Activated T-helper 2 cell treated with anti-CD3 and anti-CD28 coated beads, Interferon-gamma antibody, Interleukin-2, Interleukin-4, amounts not matched to agents 10 μg/mL and 5 μg/mL and 100 μg/mL, durations not matched to agents 14 hours and 24 hours and 36 hours (primary cell): ENCODE measurements at regions not wholly inside any gene's neighbourhood (a gene's known extent, or its start where the extent isn't known, plus 50 kb on each side); places are given as distances from the start of the nearest gene placed in this dataset.

ENCODE experiments used
- DNase-seq: peaks from one replicate; pipeline ENCODE4 v3.0.0; 2021; ENCODE audit warnings: low spot score
- H3K27ac Mint-ChIP-seq: one replicate; pipeline ENCODE4 v1.8.0; 2021; ENCODE audit warnings: mixed read lengths
- H3K27me3 Mint-ChIP-seq: one replicate; pipeline ENCODE4 v1.8.0; 2021; ENCODE audit warnings: low read depth, mixed read lengths
- H3K36me3 Mint-ChIP-seq: one replicate; pipeline ENCODE4 v1.8.0; 2021; ENCODE audit warnings: low read depth, mixed read lengths
- H3K4me1 Mint-ChIP-seq: one replicate; pipeline ENCODE4 v1.8.0; 2021; ENCODE audit warnings: low read depth, mixed read lengths
- H3K4me3 Mint-ChIP-seq: one replicate; pipeline ENCODE4 v1.8.0; 2021; ENCODE audit warnings: low read depth, mild to moderate bottlenecking, moderate library complexity, mixed read lengths
- H3K9me3 Mint-ChIP-seq: one replicate; pipeline ENCODE4 v1.8.0; 2021; ENCODE audit warnings: mixed read lengths
- intact Hi-C: fragments of 100-400 bp; cut with micrococcal nuclease; formaldehyde crosslinking; loops from one replicate; pipeline ENCODE4 v1.15.1; 2023

GRCh38 chr18:22320771-22321170 lies 96.9 kb downstream of the CTAGE1 start:
- DNase-seq, result no peak
- H3K36me3 Mint-ChIP-seq, result no peaks in the 10 kb centered on the region
- H3K27me3 Mint-ChIP-seq, result no peaks in the 10 kb centered on the region
- H3K4me1 Mint-ChIP-seq, result no peaks in the 10 kb centered on the region
- intact Hi-C loops, result no loop called here
- H3K9me3 Mint-ChIP-seq, result no peaks in the 10 kb centered on the region
- H3K27ac Mint-ChIP-seq, result no peak overlapping the region
- no peak overlapping the region for H3K4me3 Mint-ChIP-seq

- Mint-ChIP-seq H3K36me3 (no peaks in the 10 kb centered on the region), H3K27ac (no peak overlapping the region), H3K27me3 (no peaks in the 10 kb centered on the region), H3K9me3 (no peaks in the 10 kb centered on the region), H3K4me3 (no peak overlapping the region), H3K4me1 (no peaks in the 10 kb centered on the region)
- intact Hi-C loops, result no loop called here
- DNase-seq, result no peak
Observed at GRCh38 chr18:22320155-22320554, 97.6 kb downstream of the CTAGE1 start.

GRCh38 chr18:22318745-22319407 lies 98.8 kb downstream of the CTAGE1 start:
- DNase-seq, result no peak
- Mint-ChIP-seq H3K27me3 (no peaks in the 10 kb centered on the region), H3K36me3 (no peaks in the 10 kb centered on the region), H3K9me3 (no peaks in the 10 kb centered on the region), H3K4me1 (no peaks in the 10 kb centered on the region), H3K4me3 (no peak overlapping the region), H3K27ac (no peak overlapping the region)
- intact Hi-C loops, result no loop called here

- Mint-ChIP-seq H3K27me3 (no peaks in the 10 kb centered on the region), H3K4me3 (no peak overlapping the region), H3K4me1 (no peaks in the 10 kb centered on the region), H3K9me3 (no peaks in the 10 kb centered on the region), H3K27ac (no peak overlapping the region), H3K36me3 (no peaks in the 10 kb centered on the region)
- no peak for DNase-seq
- intact Hi-C loops, result no loop called here
Observed at GRCh38 chr18:22314420-22314819, 103.3 kb downstream of the CTAGE1 start.

- DNase-seq, result no peak
- intact Hi-C loops, result no loop called here
- Mint-ChIP-seq H3K27ac (no peak overlapping the region), H3K4me3 (no peak overlapping the region), H3K9me3 (no peaks in the 10 kb centered on the region), H3K4me1 (no peaks in the 10 kb centered on the region), H3K27me3 (no peaks in the 10 kb centered on the region), H3K36me3 (no peaks in the 10 kb centered on the region)
Observed at GRCh38 chr18:22314001-22314400, 103.7 kb downstream of the CTAGE1 start.

GRCh38 chr18:22311301-22311700 lies 106.4 kb downstream of the CTAGE1 start:
- H3K4me1 Mint-ChIP-seq, result no peaks in the 10 kb centered on the region
- no peak overlapping the region for H3K27ac Mint-ChIP-seq
- intact Hi-C loops, result no loop called here
- no peak overlapping the region for H3K4me3 Mint-ChIP-seq
- no peaks in the 10 kb centered on the region for H3K9me3 Mint-ChIP-seq
- no peaks in the 10 kb centered on the region for H3K27me3 Mint-ChIP-seq
- H3K36me3 Mint-ChIP-seq, result no peaks in the 10 kb centered on the region
- no peak for DNase-seq

GRCh38 chr18:22309191-22309590 lies 108.5 kb downstream of the CTAGE1 start:
- no peaks in the 10 kb centered on the region for H3K27me3 Mint-ChIP-seq

GRCh38 chr18:22307528-22307927 lies 110.2 kb downstream of the CTAGE1 start:
- no peak for DNase-seq
- intact Hi-C loops, result no loop called here
- Mint-ChIP-seq H3K4me1 (no peaks in the 10 kb centered on the region), H3K36me3 (no peaks in the 10 kb centered on the region), H3K4me3 (no peak overlapping the region), H3K27ac (no peak overlapping the region), H3K9me3 (no peaks in the 10 kb centered on the region), H3K27me3 (no peaks in the 10 kb centered on the region)

More at GRCh38 chr18:22309191-22309590, 108.5 kb downstream of the CTAGE1 start:
- Mint-ChIP-seq H3K4me1 (no peaks in the 10 kb centered on the region), H3K27ac (no peak overlapping the region), H3K4me3 (no peak overlapping the region), H3K36me3 (no peaks in the 10 kb centered on the region), H3K9me3 (no peaks in the 10 kb centered on the region)
- DNase-seq, result no peak
- intact Hi-C loops, result no loop called here

- H3K4me3 Mint-ChIP-seq, result no peak overlapping the region
- no peak for DNase-seq
- no peaks in the 10 kb centered on the region for H3K9me3 Mint-ChIP-seq
- no peaks in the 10 kb centered on the region for H3K27me3 Mint-ChIP-seq
- H3K4me1 Mint-ChIP-seq, result no peaks in the 10 kb centered on the region
- intact Hi-C loops, result no loop called here
- H3K27ac Mint-ChIP-seq, result no peak overlapping the region
- H3K36me3 Mint-ChIP-seq, result no peaks in the 10 kb centered on the region
Observed at GRCh38 chr18:22303927-22304326, 113.8 kb downstream of the CTAGE1 start.

- no peaks in the 10 kb centered on the region for H3K27me3 Mint-ChIP-seq
- H3K4me3 Mint-ChIP-seq, result no peak overlapping the region
Observed at GRCh38 chr18:22302144-22302543, 115.6 kb downstream of the CTAGE1 start.

GRCh38 chr18:22300665-22301636 lies 116.8 kb downstream of the CTAGE1 start:
- intact Hi-C loops, result no loop called here
- H3K36me3 Mint-ChIP-seq, result no peaks in the 10 kb centered on the region
- no peaks in the 10 kb centered on the region for H3K27me3 Mint-ChIP-seq
- no peaks in the 10 kb centered on the region for H3K4me1 Mint-ChIP-seq
- DNase-seq, result no peak
- no peaks in the 10 kb centered on the region for H3K9me3 Mint-ChIP-seq
- no peak overlapping the region for H3K27ac Mint-ChIP-seq
- H3K4me3 Mint-ChIP-seq, result no peak overlapping the region

More at GRCh38 chr18:22302144-22302543, 115.6 kb downstream of the CTAGE1 start:
- DNase-seq, result no peak
- intact Hi-C loops, result no loop called here
- Mint-ChIP-seq H3K27ac (no peak overlapping the region), H3K9me3 (no peaks in the 10 kb centered on the region), H3K4me1 (no peaks in the 10 kb centered on the region), H3K36me3 (no peaks in the 10 kb centered on the region)

GRCh38 chr18:22297008-22297407 lies 120.7 kb downstream of the CTAGE1 start:
- no peak overlapping the region for H3K27ac Mint-ChIP-seq
- no peak for DNase-seq
- no peaks in the 10 kb centered on the region for H3K27me3 Mint-ChIP-seq
- H3K36me3 Mint-ChIP-seq, result no peaks in the 10 kb centered on the region
- H3K9me3 Mint-ChIP-seq, result no peaks in the 10 kb centered on the region
- no peaks in the 10 kb centered on the region for H3K4me1 Mint-ChIP-seq
- no peak overlapping the region for H3K4me3 Mint-ChIP-seq
- intact Hi-C loops, result no loop called here

GRCh38 chr18:22296304-22296703 lies 121.4 kb downstream of the CTAGE1 start:
- Mint-ChIP-seq H3K4me3 (no peak overlapping the region), H3K27ac (no peak overlapping the region), H3K36me3 (no peaks in the 10 kb centered on the region), H3K9me3 (no peaks in the 10 kb centered on the region), H3K4me1 (no peaks in the 10 kb centered on the region), H3K27me3 (no peaks in the 10 kb centered on the region)
- intact Hi-C loops, result no loop called here
- DNase-seq, result no peak
